ENCODE measurements at regions not wholly inside any gene's neighbourhood (a gene's known extent, or its start where the extent isn't known, plus 50 kb on each side); places are given as distances from the start of the nearest gene placed in this dataset.

DNA sequence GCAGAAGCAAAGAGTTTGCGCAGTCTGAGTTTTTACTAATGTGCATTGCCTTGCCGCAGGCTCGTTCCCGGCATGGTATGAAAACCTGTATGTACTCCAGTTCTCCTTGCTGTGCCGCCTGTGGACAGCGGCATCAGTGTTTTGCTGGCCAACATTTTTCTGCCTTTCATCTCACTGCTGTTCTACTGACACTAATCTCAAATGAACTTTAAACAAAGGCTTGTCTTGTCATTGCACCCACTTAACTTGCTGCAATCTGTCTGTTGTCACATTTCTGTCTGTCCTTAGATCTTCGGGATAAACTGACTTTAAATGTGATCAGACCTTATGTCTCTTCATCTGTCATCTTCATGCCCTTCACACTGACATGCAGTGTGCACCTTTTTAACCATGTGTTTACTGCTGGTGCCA is 71.7 kb upstream of the ZNRF2 start:
- TF ChIP-seq, protein P1, sequence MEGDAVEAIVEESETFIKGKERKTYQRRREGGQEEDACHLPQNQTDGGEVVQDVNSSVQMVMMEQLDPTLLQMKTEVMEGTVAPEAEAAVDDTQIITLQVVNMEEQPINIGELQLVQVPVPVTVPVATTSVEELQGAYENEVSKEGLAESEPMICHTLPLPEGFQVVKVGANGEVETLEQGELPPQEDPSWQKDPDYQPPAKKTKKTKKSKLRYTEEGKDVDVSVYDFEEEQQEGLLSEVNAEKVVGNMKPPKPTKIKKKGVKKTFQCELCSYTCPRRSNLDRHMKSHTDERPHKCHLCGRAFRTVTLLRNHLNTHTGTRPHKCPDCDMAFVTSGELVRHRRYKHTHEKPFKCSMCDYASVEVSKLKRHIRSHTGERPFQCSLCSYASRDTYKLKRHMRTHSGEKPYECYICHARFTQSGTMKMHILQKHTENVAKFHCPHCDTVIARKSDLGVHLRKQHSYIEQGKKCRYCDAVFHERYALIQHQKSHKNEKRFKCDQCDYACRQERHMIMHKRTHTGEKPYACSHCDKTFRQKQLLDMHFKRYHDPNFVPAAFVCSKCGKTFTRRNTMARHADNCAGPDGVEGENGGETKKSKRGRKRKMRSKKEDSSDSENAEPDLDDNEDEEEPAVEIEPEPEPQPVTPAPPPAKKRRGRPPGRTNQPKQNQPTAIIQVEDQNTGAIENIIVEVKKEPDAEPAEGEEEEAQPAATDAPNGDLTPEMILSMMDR (IDR thresholded peaks at IDR 0.05; ENCODE audit: unreplicated experiment in 3 of 3): no peak
- Mint-ChIP-seq H3K9me3 (peaks cover 3% of the 10 kb centered on the region), H3K27ac (no peak overlapping the region), H3K4me3 (no peak overlapping the region), H3K4me1 (peaks cover 7% of the 10 kb centered on the region), H3K36me3 (ENCODE audit: low read depth) (no peaks in the 10 kb centered on the region), H3K27me3 (ENCODE audit: low read depth) (no peaks in the 10 kb centered on the region)

DNA sequence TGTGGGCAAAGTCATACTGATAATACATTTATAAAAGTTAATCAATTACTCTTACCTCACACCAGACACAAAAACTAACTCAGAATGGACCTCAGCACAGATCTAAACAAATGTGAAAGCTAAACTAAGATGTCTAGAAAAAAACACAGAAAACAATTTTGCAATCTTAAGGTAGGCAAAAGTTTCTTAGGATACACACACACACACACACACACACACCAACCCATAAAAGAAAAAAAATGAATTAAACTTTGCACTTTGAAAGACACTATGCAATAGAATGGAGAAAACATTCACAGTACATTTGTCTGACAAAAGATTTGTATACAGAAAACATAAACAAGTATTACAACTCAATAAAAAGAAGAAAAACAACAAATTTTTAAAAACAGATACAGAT is 70.8 kb upstream of the ZNRF2 start:
- H3K36me3 Mint-ChIP-seq (ENCODE audit: low read depth): no peaks in the 10 kb centered on the region
- no peak overlapping the region for H3K27ac Mint-ChIP-seq
- peaks cover 5% of the 10 kb centered on the region for H3K9me3 Mint-ChIP-seq
- H3K4me1 Mint-ChIP-seq: peaks cover 7% of the 10 kb centered on the region
- TF ChIP-seq, protein P1 (IDR thresholded peaks at IDR 0.05; ENCODE audit: unreplicated experiment in 3 of 3): no peak
- no peaks in the 10 kb centered on the region for H3K27me3 Mint-ChIP-seq (ENCODE audit: low read depth)
- H3K4me3 Mint-ChIP-seq: no peak overlapping the region

DNA sequence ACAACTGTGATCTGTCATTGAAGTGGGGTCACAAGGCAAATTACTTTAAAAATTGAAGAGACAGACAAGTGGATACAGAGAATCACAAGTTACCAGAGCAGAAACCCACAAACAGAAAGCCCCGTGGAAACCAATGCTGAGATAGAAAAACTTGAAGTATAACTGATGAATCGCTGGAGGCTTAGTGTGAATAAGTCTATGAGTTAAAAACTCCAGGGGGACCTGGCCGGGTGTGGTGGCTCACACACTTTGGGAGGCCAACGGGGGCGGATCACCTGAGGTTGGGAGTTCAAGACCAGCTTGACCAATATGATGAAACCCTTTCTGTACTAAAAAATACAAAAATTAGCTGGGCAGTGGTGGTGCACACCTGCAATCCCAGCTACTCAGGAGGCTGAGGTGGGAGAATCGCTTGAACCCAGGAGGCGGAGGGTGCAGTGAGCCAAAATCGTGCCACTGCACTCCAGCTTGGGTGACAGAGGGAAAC is 69.7 kb upstream of the ZNRF2 start:
- TF ChIP-seq, protein P1 (IDR thresholded peaks at IDR 0.05; ENCODE audit: unreplicated experiment in 3 of 3): no peak
- Mint-ChIP-seq H3K27me3 (ENCODE audit: low read depth) (no peaks in the 10 kb centered on the region), H3K4me1 (peaks cover 7% of the 10 kb centered on the region)

DNA sequence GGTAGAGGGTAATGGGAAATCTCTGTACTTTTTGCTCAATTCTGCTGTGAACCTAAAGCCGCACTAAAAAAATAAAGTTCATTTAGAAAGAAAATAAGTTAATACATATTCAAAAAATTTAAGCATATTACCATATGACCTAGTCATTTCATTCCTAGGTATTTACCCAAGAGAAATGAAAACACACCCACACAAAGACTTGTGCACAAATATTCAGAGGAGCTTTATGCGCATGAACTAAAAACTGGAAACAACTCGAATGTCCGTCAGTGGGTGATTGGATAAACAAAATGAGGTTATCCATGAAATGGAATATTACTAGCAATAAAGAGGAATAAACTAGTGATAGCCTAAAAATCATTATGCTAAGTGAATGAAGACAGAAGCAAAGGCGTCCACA is 62.6 kb upstream of the ZNRF2 start:
- TF ChIP-seq, protein P1 (IDR thresholded peaks at IDR 0.05; ENCODE audit: unreplicated experiment in 3 of 3): no peak
- no peak overlapping the region for H3K4me3 Mint-ChIP-seq
- H3K4me1 Mint-ChIP-seq: peaks cover 33% of the 10 kb centered on the region
- no peak overlapping the region for H3K27ac Mint-ChIP-seq
- H3K27me3 Mint-ChIP-seq (ENCODE audit: low read depth): no peaks in the 10 kb centered on the region
- H3K9me3 Mint-ChIP-seq: peaks cover 29% of the 10 kb centered on the region
- H3K36me3 Mint-ChIP-seq (ENCODE audit: low read depth): no peaks in the 10 kb centered on the region

More for the DNA sequence above, 69.7 kb upstream of the ZNRF2 start:
- Mint-ChIP-seq H3K4me3 (no peak overlapping the region), H3K27ac (no peak overlapping the region), H3K36me3 (ENCODE audit: low read depth) (no peaks in the 10 kb centered on the region), H3K9me3 (peaks cover 15% of the 10 kb centered on the region)

DNA sequence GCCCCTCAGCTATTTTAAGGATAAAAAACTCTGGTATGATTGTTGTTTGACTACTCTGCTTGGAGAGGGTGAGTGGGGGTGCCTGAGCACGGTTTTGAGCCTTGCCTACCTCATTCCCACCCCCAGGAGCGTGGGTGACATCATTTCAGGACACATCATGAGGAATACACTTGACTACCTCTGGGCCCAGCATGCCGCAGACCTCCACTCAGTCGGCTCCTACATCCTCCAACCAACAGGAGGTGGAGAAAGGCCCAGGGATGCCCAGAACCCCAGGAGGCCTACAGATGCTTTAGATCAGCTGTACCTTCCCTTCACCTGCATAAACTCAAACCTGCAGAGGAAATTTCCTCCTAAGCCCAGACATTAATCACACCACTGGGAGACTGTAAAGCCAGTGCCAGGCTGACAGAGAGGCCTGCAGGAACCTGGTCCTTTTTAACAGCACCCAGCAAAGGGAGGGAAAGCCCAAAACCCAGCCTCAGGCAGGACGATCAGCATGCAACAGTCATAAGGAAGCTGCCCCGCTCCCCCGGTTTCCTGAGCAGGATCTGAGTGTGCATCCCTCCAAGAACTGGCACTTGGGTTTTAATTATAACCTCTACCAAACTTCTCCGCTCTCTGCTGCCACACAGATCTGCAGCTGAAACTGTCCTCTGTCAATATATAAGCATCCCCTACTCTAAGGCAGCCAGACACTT is 61.7 kb upstream of the ZNRF2 start:
- H3K4me3 Mint-ChIP-seq: no peak overlapping the region
- peaks cover 27% of the 10 kb centered on the region for H3K9me3 Mint-ChIP-seq
- H3K27me3 Mint-ChIP-seq (ENCODE audit: low read depth): no peaks in the 10 kb centered on the region
- TF ChIP-seq, protein P1 (IDR thresholded peaks at IDR 0.05; ENCODE audit: unreplicated experiment in 3 of 3): no peak
- no peak overlapping the region for H3K27ac Mint-ChIP-seq
- H3K4me1 Mint-ChIP-seq: peaks cover 38% of the 10 kb centered on the region
- no peaks in the 10 kb centered on the region for H3K36me3 Mint-ChIP-seq (ENCODE audit: low read depth)

DNA sequence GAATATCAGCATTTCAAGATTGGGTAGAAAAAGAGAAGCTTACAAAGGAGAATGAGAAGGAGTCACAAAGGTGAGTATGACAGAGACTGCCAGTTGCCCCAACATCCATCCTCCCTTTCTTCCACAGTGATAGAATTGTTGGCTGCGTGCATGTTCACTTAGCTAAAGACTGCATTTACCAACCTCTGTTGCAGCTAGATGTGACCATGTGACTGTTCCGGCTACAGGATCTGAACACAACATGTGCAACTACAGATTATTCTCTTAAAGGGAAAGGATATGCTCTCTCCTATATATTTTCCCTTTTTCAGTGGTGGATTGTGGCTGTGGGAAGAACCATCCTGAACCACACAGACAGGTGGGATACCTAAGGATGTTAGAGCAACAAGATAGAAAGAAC is 60.5 kb upstream of the ZNRF2 start:
- Mint-ChIP-seq H3K27ac (peak overlapping the region in 2 of 3 experiments; percentile 51 to 80), H3K27me3 (ENCODE audit: low read depth) (no peaks in the 10 kb centered on the region), H3K9me3 (peaks cover 22% of the 10 kb centered on the region), H3K4me3 (no peak overlapping the region), H3K4me1 (peaks cover 38% of the 10 kb centered on the region), H3K36me3 (ENCODE audit: low read depth) (no peaks in the 10 kb centered on the region)
- TF ChIP-seq, protein P1 (IDR thresholded peaks at IDR 0.05; ENCODE audit: unreplicated experiment in 3 of 3): no peak

All from nephron (organoid).